Endothelial cell of umbilical vein (primary cell): ENCODE measurements at regions not wholly inside any gene's neighbourhood (a gene's known extent, or its start where the extent isn't known, plus 50 kb on each side); places are given as distances from the start of the nearest gene placed in this dataset.

Experiments used
- BruUV-seq: library from RNA; stranded (reverse); fragments of 400-500 nt; replicated peaks from 2 replicates; lab custom pipeline; 2021; lab: Mats Ljungman, UMichigan
- CTCF ChIA-PET: fragments of 300-600, 350-600 bp; sonication (Branson Sonifier 250); formaldehyde crosslinking; loops from one replicate; lab custom pipeline; 2021; ENCODE audit warnings: antibody characterized with exemption, inconsistent platforms; lab: Charles Lee
- POLR2A ChIA-PET: fragments of 300-600, 350-600 bp; sonication (Branson Sonifier 250); formaldehyde crosslinking; loops from one replicate; lab custom pipeline; 2021; ENCODE audit warnings: antibody characterized with exemption, inconsistent platforms; lab: Charles Lee
- DNase-seq: peaks from one replicate; pipeline ENCODE4 v3.0.0-alpha.2; 2011; ENCODE audit warnings: low read depth, low spot score
- FAIRE-seq: peaks from 2 replicates; lab custom pipeline; 2011; peaks lifted over from hg19 to GRCh38; lab: Jason Lieb, UNC
- H2AFZ ChIP-seq: 2 replicates; pipeline ENCODE4 v1.6.0; 2012; ENCODE audit warnings: low read depth, low read length, control low read depth, inconsistent platforms
- H3K27ac ChIP-seq: 2 replicates; pipeline ENCODE4 v1.5.1; 2011; ENCODE audit warnings: low read depth, mild to moderate bottlenecking, control low read depth, low read length, moderate library complexity; ENCODE audit not compliant: insufficient read depth
- H3K27me3 ChIP-seq, 2 experiments: 2 replicates each; pipeline versions ENCODE4 v1.6.0 to v1.6.1; 2011; ENCODE audit warnings: low read length in 2 of 2, mixed read lengths in 1 of 2; ENCODE audit not compliant: control insufficient read depth in 2 of 2, insufficient read depth in 2 of 2
- H3K36me3 ChIP-seq, 2 experiments: 2 replicates in 1 of 2; 3 replicates in 1 of 2; pipeline ENCODE4 v1.5.1; 2011; ENCODE audit warnings: low read length in 2 of 2, mild to moderate bottlenecking in 1 of 2, moderate library complexity in 1 of 2; ENCODE audit not compliant: control insufficient read depth in 2 of 2, insufficient read depth in 2 of 2; ENCODE audit errors: extremely low read depth in 1 of 2
- H3K4me1 ChIP-seq: 3 replicates; pipeline ENCODE4 v1.5.1; 2011; ENCODE audit warnings: mild to moderate bottlenecking, low read length; ENCODE audit not compliant: control insufficient read depth, insufficient read depth; ENCODE audit errors: extremely low read depth
- H3K4me2 ChIP-seq: 2 replicates; pipeline ENCODE4 v1.6.1; 2011; ENCODE audit warnings: low read length, control low read depth, mixed read lengths; ENCODE audit not compliant: insufficient read depth
- H3K4me3 ChIP-seq, 3 experiments: fragments of 200-600 bp in 1 of 3; sonication (generic), shearing (Covaris generic) in 1 of 3; replicated peaks in 1 of 3; 2 replicates each; pipeline ENCODE4 v1.5.1; 2011 to 2016; ENCODE audit warnings: control low read depth in 3 of 3, low read length in 3 of 3, mild to moderate bottlenecking in 2 of 3, inconsistent platforms in 1 of 3, low read depth in 1 of 3, moderate library complexity in 1 of 3; ENCODE audit not compliant: insufficient read depth in 1 of 3
- H3K79me2 ChIP-seq: 2 replicates; pipeline ENCODE4 v1.6.0; 2012; ENCODE audit warnings: low read length, inconsistent platforms; ENCODE audit not compliant: control insufficient read depth, insufficient read depth
- H3K9ac ChIP-seq: replicated peaks from 2 replicates; pipeline ENCODE3; 2011; ENCODE audit warnings: low read length, control low read depth; ENCODE audit not compliant: insufficient read depth; ENCODE audit errors: extremely low read depth
- H3K9me1 ChIP-seq: replicated peaks from 3 replicates; pipeline ENCODE4 v1.6.0; 2011; ENCODE audit warnings: mild to moderate bottlenecking, low read length; ENCODE audit not compliant: control insufficient read depth, insufficient read depth; ENCODE audit errors: extremely low read depth
- H3K9me3 ChIP-seq: replicated peaks from 2 replicates; pipeline ENCODE4 v1.5.1; 2012; ENCODE audit warnings: low read length, inconsistent platforms; ENCODE audit not compliant: control insufficient read depth, insufficient read depth
- H4K20me1 ChIP-seq: replicated peaks from 2 replicates; pipeline ENCODE3; 2011; ENCODE audit warnings: mild to moderate bottlenecking, low read length; ENCODE audit not compliant: control insufficient read depth, insufficient read depth; ENCODE audit errors: extremely low read depth
- EZH2 ChIP-seq: IDR thresholded peaks from 2 replicates; pipeline ENCODE4 v1.6.1; 2012; ENCODE audit warnings: borderline replicate concordance, low read depth, mild to moderate bottlenecking, moderate library complexity, low read length, inconsistent platforms; ENCODE audit not compliant: severe bottlenecking
- FOS ChIP-seq: IDR thresholded peaks from 2 replicates; pipeline ENCODE4 v1.6.1; 2011; ENCODE audit warnings: mild to moderate bottlenecking, low read length, moderate library complexity, borderline replicate concordance; ENCODE audit not compliant: insufficient read depth
- GATA2 ChIP-seq: IDR thresholded peaks from 2 replicates; pipeline ENCODE4 v1.7.0; 2011; ENCODE audit warnings: low read depth, mild to moderate bottlenecking, moderate library complexity, mixed read lengths, low read length; ENCODE audit not compliant: insufficient read length, insufficient read depth
- JUN ChIP-seq: IDR thresholded peaks from 2 replicates; pipeline ENCODE4 v1.6.1; 2011; ENCODE audit warnings: borderline replicate concordance, low read depth; ENCODE audit not compliant: insufficient read length, insufficient read depth
- MYC ChIP-seq: IDR thresholded peaks from one replicate; pipeline ENCODE4 v1.6.1; 2011; ENCODE audit warnings: mild to moderate bottlenecking, low read depth, low read length
- POLR2A ChIP-seq: IDR thresholded peaks from 2 replicates; pipeline ENCODE4 v1.6.1; 2012; ENCODE audit warnings: low read depth, mild to moderate bottlenecking, control low read depth, low read length
- POLR2AphosphoS5 ChIP-seq: IDR thresholded peaks from 2 replicates; pipeline ENCODE4 v1.6.1; 2012; ENCODE audit warnings: low read depth, mild to moderate bottlenecking, control low read depth, low read length, moderate library complexity; ENCODE audit not compliant: insufficient read depth
- dilution Hi-C: fragments of 300-500 bp; cut with MboI; formaldehyde crosslinking; loops from one replicate; pipeline ENCODE4 v1.15.0; 2019; ENCODE audit warnings: low sequenced_read_pairs; ENCODE audit not compliant: extremely low pct_ligation_motif_present
- intact Hi-C: fragments of 100-400 bp; cut with micrococcal nuclease; formaldehyde crosslinking; loops from one replicate; pipeline ENCODE4 v1.10.0; 2022
- TF ChIP-seq, protein P1 (sequence below), 2 donors: IDR thresholded peaks; 1 replicate in 1 of 2; 2 replicates in 1 of 2; pipeline ENCODE4 v1.5.1; 2011; ENCODE audit warnings: low read length in 2 of 2, mild to moderate bottlenecking in 2 of 2, moderate library complexity in 2 of 2, control low read depth in 1 of 2, inconsistent platforms in 1 of 2, low read depth in 1 of 2; ENCODE audit not compliant: insufficient read depth in 1 of 2; ENCODE audit errors: extremely low read depth in 1 of 2
- TF ChIP-seq, protein P2 (sequence below): IDR thresholded peaks from 2 replicates; pipeline ENCODE4 v1.6.1; 2011; ENCODE audit not compliant: insufficient read depth, insufficient read length

DNA sequence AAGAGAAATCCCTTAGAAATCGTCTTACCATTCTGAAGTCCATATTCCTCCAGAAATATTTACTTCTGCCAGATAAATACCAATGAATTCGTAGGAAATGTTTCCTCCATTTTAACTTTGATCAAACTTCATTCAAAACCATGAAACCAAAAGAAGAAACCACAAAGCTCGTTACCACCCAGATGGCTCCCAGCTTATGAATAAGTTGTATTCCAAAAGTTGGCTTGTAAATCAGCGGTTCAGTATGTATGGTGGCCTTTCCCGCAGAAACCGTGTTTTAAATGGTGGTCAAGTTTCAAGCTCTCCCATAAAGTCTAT is 73.6 kb upstream of the RIPOR2 start:
- BruUV-seq, result no TSS peak
- DNase-seq, result no peak
- ChIA-PET POLR2A (no interaction called here), CTCF (interaction anchor here (1.2 kb wide), 1 partner anchor 44 kb away, joined by 3 read pairs; no protein-coding TSS in a partner anchor)
- Histone ChIP-seq H3K9ac (no peak overlapping the region), H3K9me1 (no peaks in the 10 kb centered on the region), H2AFZ (no peak overlapping the region), H3K4me3 (no peak overlapping the region), H3K27ac (no peak overlapping the region), H3K4me1 (peaks cover 31% of the 10 kb centered on the region), H3K9me3 (no peaks in the 10 kb centered on the region), H3K27me3 (no peaks in the 10 kb centered on the region), H4K20me1 (no peaks in the 10 kb centered on the region), H3K79me2 (no peaks in the 10 kb centered on the region), H3K4me2 (no peak overlapping the region), H3K36me3 (no peaks in the 10 kb centered on the region)
- dilution Hi-C loops (no loop called here), intact Hi-C loops (no loop called here)
- no peak for TF ChIP-seq JUN
- TF ChIP-seq MYC, result no peak
- TF ChIP-seq, protein P1, sequence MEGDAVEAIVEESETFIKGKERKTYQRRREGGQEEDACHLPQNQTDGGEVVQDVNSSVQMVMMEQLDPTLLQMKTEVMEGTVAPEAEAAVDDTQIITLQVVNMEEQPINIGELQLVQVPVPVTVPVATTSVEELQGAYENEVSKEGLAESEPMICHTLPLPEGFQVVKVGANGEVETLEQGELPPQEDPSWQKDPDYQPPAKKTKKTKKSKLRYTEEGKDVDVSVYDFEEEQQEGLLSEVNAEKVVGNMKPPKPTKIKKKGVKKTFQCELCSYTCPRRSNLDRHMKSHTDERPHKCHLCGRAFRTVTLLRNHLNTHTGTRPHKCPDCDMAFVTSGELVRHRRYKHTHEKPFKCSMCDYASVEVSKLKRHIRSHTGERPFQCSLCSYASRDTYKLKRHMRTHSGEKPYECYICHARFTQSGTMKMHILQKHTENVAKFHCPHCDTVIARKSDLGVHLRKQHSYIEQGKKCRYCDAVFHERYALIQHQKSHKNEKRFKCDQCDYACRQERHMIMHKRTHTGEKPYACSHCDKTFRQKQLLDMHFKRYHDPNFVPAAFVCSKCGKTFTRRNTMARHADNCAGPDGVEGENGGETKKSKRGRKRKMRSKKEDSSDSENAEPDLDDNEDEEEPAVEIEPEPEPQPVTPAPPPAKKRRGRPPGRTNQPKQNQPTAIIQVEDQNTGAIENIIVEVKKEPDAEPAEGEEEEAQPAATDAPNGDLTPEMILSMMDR (IDR thresholded peaks at IDR 0.05; ENCODE audit: extremely low read depth in 1 of 2, insufficient read depth in 1 of 2, low read depth in 1 of 2, low read length in 2 of 2), result no peak
- TF ChIP-seq, protein P2, sequence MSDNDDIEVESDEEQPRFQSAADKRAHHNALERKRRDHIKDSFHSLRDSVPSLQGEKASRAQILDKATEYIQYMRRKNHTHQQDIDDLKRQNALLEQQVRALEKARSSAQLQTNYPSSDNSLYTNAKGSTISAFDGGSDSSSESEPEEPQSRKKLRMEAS, result no peak
- TF ChIP-seq FOS, result no peak
- TF ChIP-seq POLR2AphosphoS5, result no peak
- TF ChIP-seq GATA2, result no peak
- no peak for TF ChIP-seq POLR2A
- no peak for TF ChIP-seq EZH2
- no peak for FAIRE-seq
